ENCODE measurements at regions not wholly inside any gene's neighbourhood (a gene's known extent, or its start where the extent isn't known, plus 50 kb on each side); places are given as distances from the start of the nearest gene placed in this dataset.

GRCh38 chr1:38175121-38175520 lies 128.5 kb upstream of the POU3F1 start:
- 61 to 69% methylated on average over 9 of the region's 9 CpGs for WGBS, 2 donors
- H3K36me3 ChIP-seq: no peaks in the 10 kb centered on the region
- no peak for DNase-seq (ENCODE audit: low spot score in 2 of 2)
- H3K27ac ChIP-seq: no peak overlapping the region
- no peaks in the 10 kb centered on the region for H3K27me3 ChIP-seq
- H3K4me3 ChIP-seq: no peak overlapping the region
- no peaks in the 10 kb centered on the region for H3K9me3 ChIP-seq
- H3K4me1 ChIP-seq: peaks cover 0 to 7% (median 0%) of the 10 kb centered on the region in 4 donors
- TF ChIP-seq EP300 (IDR thresholded peaks at IDR 0.05) (no peak), POLR2A (IDR thresholded peaks at IDR 0.05) (no peak)
- TF ChIP-seq, protein P1, sequence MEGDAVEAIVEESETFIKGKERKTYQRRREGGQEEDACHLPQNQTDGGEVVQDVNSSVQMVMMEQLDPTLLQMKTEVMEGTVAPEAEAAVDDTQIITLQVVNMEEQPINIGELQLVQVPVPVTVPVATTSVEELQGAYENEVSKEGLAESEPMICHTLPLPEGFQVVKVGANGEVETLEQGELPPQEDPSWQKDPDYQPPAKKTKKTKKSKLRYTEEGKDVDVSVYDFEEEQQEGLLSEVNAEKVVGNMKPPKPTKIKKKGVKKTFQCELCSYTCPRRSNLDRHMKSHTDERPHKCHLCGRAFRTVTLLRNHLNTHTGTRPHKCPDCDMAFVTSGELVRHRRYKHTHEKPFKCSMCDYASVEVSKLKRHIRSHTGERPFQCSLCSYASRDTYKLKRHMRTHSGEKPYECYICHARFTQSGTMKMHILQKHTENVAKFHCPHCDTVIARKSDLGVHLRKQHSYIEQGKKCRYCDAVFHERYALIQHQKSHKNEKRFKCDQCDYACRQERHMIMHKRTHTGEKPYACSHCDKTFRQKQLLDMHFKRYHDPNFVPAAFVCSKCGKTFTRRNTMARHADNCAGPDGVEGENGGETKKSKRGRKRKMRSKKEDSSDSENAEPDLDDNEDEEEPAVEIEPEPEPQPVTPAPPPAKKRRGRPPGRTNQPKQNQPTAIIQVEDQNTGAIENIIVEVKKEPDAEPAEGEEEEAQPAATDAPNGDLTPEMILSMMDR (IDR thresholded peaks at IDR 0.05): no peak

- Histone ChIP-seq H3K4me3 (no peak overlapping the region), H3K27ac (no peak overlapping the region), H3K4me1 (no peaks in the 10 kb centered on the region), H3K9me3 (no peaks in the 10 kb centered on the region), H3K36me3 (no peaks in the 10 kb centered on the region), H3K27me3 (no peaks in the 10 kb centered on the region)
- no peak for TF ChIP-seq EP300 (IDR thresholded peaks at IDR 0.05)
- TF ChIP-seq POLR2A (IDR thresholded peaks at IDR 0.05): no peak
- TF ChIP-seq, protein P1 (IDR thresholded peaks at IDR 0.05): no peak
- DNase-seq (ENCODE audit: low spot score in 2 of 2): no peak
- 84 to 86% methylated on average over 5 of the region's 5 CpGs for WGBS, 2 donors
Observed at GRCh38 chr1:38173848-38174247, 127.3 kb upstream of the POU3F1 start.

DNA sequence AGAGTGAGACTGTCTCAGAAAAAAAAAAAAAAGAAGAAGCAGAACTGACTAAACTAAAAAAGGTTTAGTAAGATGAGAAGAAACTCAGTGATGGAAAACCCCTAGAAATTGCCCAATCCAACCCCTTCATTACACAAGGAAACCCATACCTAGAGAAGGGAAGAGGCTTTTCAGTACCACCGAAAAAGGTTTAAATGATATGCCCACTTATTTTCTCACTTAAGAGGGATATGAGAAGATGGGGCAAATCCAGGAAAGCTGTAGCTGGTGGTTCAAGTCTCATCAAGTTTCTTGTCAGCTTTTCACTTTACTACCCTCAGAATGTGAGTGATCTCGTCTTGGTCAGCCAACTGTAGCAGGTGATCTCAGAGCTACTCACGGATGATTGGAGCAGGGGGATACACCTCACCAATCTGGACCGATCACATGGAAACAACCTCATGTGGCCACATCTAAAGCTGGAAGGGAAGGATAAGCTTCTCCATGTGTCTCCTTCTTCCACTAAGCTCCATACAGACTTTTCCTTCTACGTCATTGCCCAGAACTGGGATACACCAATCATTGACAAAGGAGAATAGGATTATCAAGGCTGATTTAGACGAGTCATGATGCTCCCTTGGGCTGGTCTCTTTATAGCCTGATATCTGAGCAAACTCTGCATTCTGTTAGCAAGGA lies 126.7 kb upstream of the POU3F1 start:
- DNase-seq (ENCODE audit: low spot score in 2 of 2): no peak
- 85% methylated on average over 6 of the region's 6 CpGs for WGBS, 2 donors
- H3K4me1 ChIP-seq: no peaks in the 10 kb centered on the region
- H3K27ac ChIP-seq: no peak overlapping the region
- TF ChIP-seq, protein P1 (IDR thresholded peaks at IDR 0.05): no peak
- TF ChIP-seq POLR2A (IDR thresholded peaks at IDR 0.05): no peak
- no peak for TF ChIP-seq EP300 (IDR thresholded peaks at IDR 0.05)
- no peaks in the 10 kb centered on the region for H3K9me3 ChIP-seq
- H3K36me3 ChIP-seq: no peaks in the 10 kb centered on the region
- H3K27me3 ChIP-seq: no peaks in the 10 kb centered on the region
- no peak overlapping the region for H3K4me3 ChIP-seq

GRCh38 chr1:38169121-38169520 lies 122.5 kb upstream of the POU3F1 start:
- Histone ChIP-seq H3K27me3 (no peaks in the 10 kb centered on the region), H3K4me3 (no peak overlapping the region), H3K27ac (no peak overlapping the region), H3K36me3 (no peaks in the 10 kb centered on the region), H3K9me3 (no peaks in the 10 kb centered on the region), H3K4me1 (no peaks in the 10 kb centered on the region)
- WGBS, 2 donors: 89 to 96% methylated on average over 3 of the region's 3 CpGs
- no peak for DNase-seq (ENCODE audit: low spot score in 2 of 2)
- TF ChIP-seq POLR2A (IDR thresholded peaks at IDR 0.05) (no peak), EP300 (IDR thresholded peaks at IDR 0.05) (no peak)
- TF ChIP-seq, protein P1 (IDR thresholded peaks at IDR 0.05): no peak

- Histone ChIP-seq H3K27me3 (no peaks in the 10 kb centered on the region), H3K9me3 (no peaks in the 10 kb centered on the region), H3K4me3 (no peak overlapping the region), H3K36me3 (no peaks in the 10 kb centered on the region), H3K27ac (no peak overlapping the region), H3K4me1 (no peaks in the 10 kb centered on the region)
- no peak for DNase-seq (ENCODE audit: low spot score in 2 of 2)
- TF ChIP-seq EP300 (IDR thresholded peaks at IDR 0.05): no peak
- TF ChIP-seq, protein P1 (IDR thresholded peaks at IDR 0.05): no peak
- no peak for TF ChIP-seq POLR2A (IDR thresholded peaks at IDR 0.05)
- WGBS, 2 donors: 85 to 94% methylated on average over 2 of the region's 2 CpGs
Observed at GRCh38 chr1:38168365-38168764, 121.8 kb upstream of the POU3F1 start.
